Activated T-cell treated with anti-CD3 and anti-CD28 coated beads, Interleukin-2, amount 50 U/mL, for 48 hours (primary cell): ENCODE measurements at regions not wholly inside any gene's neighbourhood (a gene's known extent, or its start where the extent isn't known, plus 50 kb on each side); places are given as distances from the start of the nearest gene placed in this dataset.

Source experiments
- DNase-seq, 2 experiments: peaks; one replicate each; pipeline ENCODE4 v3.0.0-alpha.2; 2020

- DNase-seq = no peak
Observed at GRCh38 chr11:91854780-91855179, 369.8 kb upstream of the FAT3 start.

- DNase-seq = no peak
Observed at GRCh38 chr11:91854171-91854570, 370.4 kb upstream of the FAT3 start.

- no peak for DNase-seq
Observed at GRCh38 chr11:91851908-91852307, 372.7 kb upstream of the FAT3 start.

GRCh38 chr11:91850533-91851275, 373.9 kb upstream of the FAT3 start:
- DNase-seq = no peak

- no peak for DNase-seq
Observed at GRCh38 chr11:91850021-91850420, 374.6 kb upstream of the FAT3 start.

GRCh38 chr11:91846649-91847048, 378.0 kb upstream of the FAT3 start:
- no peak for DNase-seq

GRCh38 chr11:91846002-91846401, 378.6 kb upstream of the FAT3 start:
- no peak for DNase-seq

- no peak for DNase-seq
Observed at GRCh38 chr11:91840640-91841240, 383.9 kb upstream of the FAT3 start.

- DNase-seq = no peak
Observed at GRCh38 chr11:91837411-91838330, 386.9 kb upstream of the FAT3 start.

GRCh38 chr11:91835051-91835560, 389.5 kb upstream of the FAT3 start:
- no peak for DNase-seq

- no peak for DNase-seq
Observed at GRCh38 chr11:91828901-91829300, 395.7 kb upstream of the FAT3 start.

- DNase-seq = no peak
Observed at GRCh38 chr11:91825777-91826176, 398.8 kb upstream of the FAT3 start.

GRCh38 chr11:91823252-91823830, 401.3 kb upstream of the FAT3 start:
- DNase-seq = no peak

- no peak for DNase-seq
Observed at GRCh38 chr11:91822805-91823204, 401.8 kb upstream of the FAT3 start.

GRCh38 chr11:91820709-91821108, 403.9 kb upstream of the FAT3 start:
- no peak for DNase-seq

- no peak for DNase-seq
Observed at GRCh38 chr11:91819777-91820176, 404.8 kb upstream of the FAT3 start.

- no peak for DNase-seq
Observed at GRCh38 chr11:91819195-91819594, 405.4 kb upstream of the FAT3 start.

- no peak for DNase-seq
Observed at GRCh38 chr11:91817996-91818395, 406.6 kb upstream of the FAT3 start.

- DNase-seq = no peak
Observed at GRCh38 chr11:91813263-91813662, 411.4 kb upstream of the FAT3 start.

- DNase-seq = no peak
Observed at GRCh38 chr11:91810871-91811270, 413.7 kb upstream of the FAT3 start.

- no peak for DNase-seq
Observed at GRCh38 chr11:91805293-91805692, 419.3 kb upstream of the FAT3 start.

GRCh38 chr11:91804042-91804441, 420.6 kb upstream of the FAT3 start:
- DNase-seq = no peak

- no peak for DNase-seq
Observed at GRCh38 chr11:91802475-91802874, 422.1 kb upstream of the FAT3 start.
